NCI-H1436 (cell line): ENCODE measurements at regions not wholly inside any gene's neighbourhood (a gene's known extent, or its start where the extent isn't known, plus 50 kb on each side); places are given as distances from the start of the nearest gene placed in this dataset.

ENCODE experiments used
- DNase-seq: peaks from one replicate; lab custom pipeline; 2025; lab: John Stamatoyannopoulos, UW

- DNase-seq = no peak
These were observed 167.3 kb upstream of the GRIN2B start for GRCh38 chr12:14148489-14149270.

- DNase-seq = no peak
These were observed 172.4 kb upstream of the GRIN2B start for GRCh38 chr12:14153803-14154202.

DNA sequence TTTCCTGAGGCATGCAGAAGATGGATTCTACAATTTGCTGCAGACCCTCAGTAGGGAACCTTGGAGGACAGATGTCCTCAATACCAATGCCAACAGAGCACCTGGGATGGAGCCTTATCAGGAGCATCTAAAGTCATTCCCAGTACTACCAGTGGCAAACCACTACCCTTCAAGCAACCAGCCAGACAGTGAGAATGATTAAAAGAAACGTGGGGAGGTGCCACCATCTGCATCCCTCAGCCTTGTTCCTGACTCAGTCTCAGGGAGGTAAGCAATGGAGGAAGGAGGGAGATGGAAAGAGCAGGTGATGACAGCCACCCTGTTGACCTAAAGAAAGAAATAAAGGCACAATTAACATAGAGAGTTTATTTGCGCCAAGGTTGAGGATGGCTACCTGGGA, 175.2 kb upstream of the GRIN2B start:
- no peak for DNase-seq

GRCh38 chr12:14157088-14157747, 175.8 kb upstream of the GRIN2B start:
- DNase-seq = no peak

DNA sequence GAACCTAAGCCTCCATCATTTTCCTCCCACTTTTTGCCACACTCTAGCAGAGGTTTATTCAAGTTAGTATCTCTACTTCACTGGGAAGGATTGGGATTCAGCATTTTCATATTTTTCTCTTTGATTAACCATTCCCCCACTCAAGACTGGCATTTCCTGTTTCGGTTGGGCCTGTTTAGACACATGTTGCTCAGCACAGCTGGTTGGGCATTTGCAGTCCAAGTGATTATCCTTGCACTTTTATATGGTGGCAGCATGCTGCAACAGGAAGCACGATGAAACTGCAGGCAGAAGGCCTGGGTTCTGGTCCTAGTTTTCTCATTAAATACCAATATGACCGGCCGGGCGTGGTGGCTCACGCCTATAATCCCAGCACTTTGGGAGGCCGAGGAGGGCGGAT, 182.9 kb upstream of the GRIN2B start:
- DNase-seq = no peak

DNA sequence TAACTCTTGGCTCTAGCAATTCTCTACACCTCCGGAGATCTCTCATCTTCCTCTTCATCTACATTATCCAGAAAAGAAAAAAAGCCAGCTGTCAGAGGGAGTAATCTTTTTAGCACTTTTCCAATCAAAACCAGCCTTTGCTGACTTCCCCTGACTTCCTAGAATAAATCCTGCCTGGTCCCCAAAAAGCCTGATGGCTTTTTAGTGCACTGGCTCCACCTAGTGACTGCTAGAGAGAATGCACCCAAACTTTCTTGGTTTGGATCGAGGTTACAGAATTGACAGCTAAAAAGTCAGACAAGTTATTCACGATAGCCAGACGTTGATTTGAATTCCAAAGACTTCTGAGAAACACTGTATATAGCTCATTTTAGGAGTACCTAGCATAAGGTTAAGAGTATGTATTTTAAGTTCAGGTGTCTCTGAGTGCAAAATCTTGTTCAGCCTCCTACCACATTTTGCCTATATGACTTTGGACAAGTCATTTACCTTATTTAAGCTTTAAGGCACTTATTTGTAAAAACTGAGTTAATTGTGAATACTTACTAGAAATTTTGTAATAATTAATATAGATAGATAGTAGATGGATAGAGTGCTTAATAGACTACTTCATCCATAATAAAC, 185.7 kb upstream of the GRIN2B start:
- DNase-seq = peak; percentile 17

DNA sequence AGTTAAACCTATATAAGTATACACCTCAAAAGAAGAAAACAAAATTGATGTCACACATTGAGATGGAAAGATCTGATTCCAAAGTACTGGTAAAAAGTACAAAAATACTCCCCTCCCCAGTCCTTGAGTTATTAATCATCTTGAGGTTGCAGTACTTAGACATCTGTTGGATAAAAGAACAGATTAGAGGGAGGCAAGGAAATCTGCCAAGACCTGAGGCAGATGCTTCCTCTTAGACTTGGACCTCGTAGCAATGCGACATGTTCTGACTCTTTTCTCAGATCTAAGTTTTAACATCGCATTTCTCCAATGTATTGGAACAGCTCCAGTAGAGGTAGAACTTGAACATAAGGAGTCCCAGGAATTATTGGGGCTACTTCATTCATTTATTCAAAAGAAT, 187.9 kb upstream of the GRIN2B start:
- no peak for DNase-seq

- no peak for DNase-seq
These were observed 189.7 kb upstream of the GRIN2B start for GRCh38 chr12:14171106-14171505.

DNA sequence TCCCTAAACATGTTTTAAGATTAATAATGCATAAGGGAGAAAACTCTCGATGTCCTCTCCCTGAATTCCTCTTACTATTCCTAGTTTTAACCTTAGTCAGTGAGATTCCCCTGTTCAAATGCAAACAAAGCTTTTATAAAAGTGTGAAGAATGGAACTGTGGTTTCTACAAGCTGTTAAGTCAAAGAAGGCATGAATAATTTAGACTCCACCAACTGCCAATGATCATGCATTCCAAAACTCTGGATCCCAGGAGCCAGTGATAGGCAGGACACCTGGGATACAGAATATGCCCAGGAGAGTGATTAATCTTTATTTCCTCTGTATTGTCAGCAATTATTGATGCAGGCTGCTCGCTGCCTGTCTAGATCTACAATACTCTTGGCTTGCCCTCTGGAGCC, 190.3 kb upstream of the ATF7IP start:
- no peak for DNase-seq

- DNase-seq = peak; percentile 43
These were observed 179.9 kb upstream of the ATF7IP start for GRCh38 chr12:14185427-14186192.

DNA sequence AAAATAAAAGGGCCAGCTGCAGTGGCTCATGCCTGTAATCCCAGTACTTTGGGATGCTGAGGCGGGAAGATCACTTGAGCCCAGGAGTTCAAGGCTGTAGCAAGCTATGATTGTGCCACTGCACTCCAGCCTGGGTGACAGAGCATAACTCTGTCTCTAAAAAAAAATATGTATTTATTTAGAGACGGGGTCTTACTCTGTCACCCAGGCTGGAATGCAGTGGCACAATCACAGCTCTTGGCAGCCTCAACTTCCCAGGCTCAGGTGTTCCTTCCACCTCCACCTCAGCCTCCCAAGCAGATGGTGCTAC, 179.3 kb upstream of the ATF7IP start:
- DNase-seq = no peak

DNA sequence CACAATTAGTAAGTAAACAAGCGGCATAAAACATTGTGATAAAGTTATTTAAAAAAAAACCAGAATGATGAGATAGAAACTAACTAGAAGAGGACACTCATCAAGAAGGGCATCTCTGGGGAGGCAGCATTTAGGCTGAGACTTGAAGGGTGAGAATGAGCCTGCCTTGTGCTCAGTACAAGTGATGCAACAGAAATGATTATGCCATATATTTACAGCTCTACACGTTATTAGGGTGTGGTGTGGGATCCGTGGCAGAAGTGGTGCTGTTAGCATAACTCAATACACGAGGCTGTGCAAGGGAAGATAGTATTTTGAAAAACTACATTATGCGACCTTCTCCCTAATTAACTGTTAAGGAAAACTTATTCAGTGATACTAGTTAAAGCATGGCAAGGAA, 178.5 kb upstream of the ATF7IP start:
- no peak for DNase-seq

DNA sequence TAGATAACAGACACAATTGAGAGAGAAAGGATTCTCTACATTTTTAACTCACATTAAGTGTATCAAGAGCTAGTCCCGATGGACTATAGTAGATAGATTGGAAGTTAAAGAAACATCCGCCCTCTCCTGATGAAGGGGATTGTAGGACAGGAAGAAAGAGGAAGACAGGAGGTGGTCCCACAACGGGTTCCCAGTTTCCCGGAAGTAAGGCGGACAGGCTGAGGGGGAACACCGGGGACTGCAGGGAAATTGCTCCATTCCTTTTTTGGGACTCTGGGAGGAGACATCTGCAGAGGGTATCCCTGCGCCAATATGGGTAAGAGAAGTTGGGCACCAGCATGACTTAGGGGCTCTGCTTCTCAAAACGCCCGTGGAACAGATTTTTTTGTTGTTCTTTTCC, 177.5 kb upstream of the ATF7IP start:
- DNase-seq = no peak

DNA sequence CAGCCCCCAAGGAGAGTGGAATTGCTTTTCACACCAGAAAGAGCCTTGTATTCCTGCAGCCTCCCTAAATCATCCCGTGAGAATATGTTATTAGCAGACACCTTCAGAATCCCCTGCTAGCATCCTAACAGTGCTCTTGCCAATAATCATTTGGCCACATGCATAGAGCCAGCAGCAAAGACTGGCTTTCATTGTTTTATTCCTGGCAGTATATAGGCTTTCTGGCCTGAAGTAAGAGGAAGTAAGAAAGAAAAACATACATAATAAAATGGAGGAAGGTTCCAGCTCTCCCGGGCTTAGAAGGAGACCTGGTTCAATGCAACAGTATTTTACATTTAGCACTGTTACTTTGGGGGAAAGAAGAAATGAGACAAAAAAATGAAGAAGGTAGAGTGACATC, 176.7 kb upstream of the ATF7IP start:
- no peak for DNase-seq

DNA sequence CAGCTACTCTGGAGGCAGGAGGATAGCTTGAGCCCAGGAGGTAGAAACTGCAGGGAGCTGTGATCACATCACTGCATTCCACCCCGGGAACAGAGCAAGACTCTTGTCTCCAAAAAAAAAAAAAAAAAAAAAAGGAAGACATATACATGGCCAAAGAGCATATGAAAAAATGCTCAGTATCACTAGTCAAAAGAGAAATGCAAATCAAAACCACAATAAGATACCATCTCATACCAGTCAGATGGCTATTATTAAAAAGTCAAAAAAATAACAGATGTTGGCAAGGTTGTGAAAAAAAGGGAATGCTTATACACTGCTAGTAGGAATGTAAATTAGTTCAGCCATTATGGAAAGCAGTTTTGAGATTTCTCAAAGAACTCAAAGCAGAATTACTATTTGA, 174.8 kb upstream of the ATF7IP start:
- no peak for DNase-seq

DNA sequence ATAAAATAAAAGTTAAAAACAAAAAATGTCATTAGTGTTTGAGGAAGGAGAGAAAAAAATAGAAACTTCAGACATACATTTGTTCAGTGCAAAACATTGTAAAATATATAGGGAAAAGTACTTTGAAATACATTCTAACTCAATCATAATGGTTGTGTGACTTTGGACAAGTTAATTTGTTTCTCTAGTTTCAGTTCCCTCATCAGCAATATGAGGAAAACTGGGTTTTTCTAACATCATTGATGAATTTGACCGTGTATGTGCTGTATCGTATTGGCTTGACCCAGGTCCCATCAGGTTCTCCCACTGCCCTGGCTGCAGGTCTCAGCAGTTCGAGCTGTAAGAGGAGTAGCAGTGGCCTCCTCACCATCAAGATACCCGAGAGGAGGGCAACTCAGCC, 173.9 kb upstream of the ATF7IP start:
- no peak for DNase-seq

GRCh38 chr12:14193639-14194038, 171.8 kb upstream of the ATF7IP start:
- DNase-seq = no peak

DNA sequence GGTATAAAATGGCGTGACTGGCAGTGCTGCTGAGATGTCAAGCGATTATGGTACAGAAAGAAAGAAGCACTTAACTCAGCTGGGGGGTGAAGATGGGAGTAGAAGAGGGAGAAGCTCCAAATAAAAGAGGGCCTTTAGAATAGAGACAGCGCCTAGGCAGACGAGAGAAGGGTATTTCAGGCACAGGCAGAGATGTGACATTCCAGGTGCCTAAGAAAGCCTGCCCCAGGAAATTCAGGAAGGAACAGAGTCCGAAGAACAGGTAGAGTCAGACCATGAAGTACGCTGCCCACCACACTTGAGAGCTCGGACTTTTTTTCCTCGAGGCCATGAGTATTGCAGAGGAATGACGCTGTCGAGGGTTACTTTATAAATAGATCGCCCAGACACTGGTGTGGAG, 170.9 kb upstream of the ATF7IP start:
- no peak for DNase-seq

DNA sequence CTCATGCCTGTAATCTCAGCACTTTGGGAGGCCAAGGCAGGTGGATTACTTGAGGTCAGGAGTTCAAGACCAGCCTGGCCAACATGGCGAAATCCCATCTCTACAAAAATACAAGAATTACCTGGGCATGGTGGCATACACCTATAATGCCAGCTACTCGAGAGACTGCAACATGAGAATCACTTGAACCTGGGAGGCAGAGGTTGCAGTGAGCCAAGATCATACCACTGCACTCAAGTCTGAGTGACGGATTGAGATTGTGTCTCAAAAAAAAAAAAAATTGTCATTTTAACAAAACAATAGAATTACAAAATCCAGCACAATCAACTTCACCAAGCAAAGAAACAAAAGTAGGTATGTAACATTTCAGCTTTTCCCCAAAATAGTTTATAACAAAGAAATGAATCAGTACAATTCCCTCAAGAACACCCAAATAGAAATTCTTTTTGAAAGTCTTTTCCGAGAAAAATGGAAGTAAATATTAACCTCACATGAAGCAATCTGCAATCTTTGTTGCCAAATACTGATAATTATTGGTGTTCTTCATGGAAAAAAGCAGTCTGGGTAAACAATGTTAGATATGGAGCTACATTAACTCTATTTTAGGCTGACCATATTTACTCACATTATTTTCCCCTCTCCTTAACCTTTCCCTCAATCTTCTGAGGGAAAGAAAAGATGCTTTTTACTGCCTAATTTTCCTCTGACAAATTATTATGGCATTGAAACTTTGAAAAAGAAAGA, 165.9 kb upstream of the ATF7IP start:
- no peak for DNase-seq

GRCh38 chr12:14200598-14200997, 164.9 kb upstream of the ATF7IP start:
- DNase-seq = no peak

GRCh38 chr12:14201291-14201690, 164.2 kb upstream of the ATF7IP start:
- DNase-seq = no peak

DNA sequence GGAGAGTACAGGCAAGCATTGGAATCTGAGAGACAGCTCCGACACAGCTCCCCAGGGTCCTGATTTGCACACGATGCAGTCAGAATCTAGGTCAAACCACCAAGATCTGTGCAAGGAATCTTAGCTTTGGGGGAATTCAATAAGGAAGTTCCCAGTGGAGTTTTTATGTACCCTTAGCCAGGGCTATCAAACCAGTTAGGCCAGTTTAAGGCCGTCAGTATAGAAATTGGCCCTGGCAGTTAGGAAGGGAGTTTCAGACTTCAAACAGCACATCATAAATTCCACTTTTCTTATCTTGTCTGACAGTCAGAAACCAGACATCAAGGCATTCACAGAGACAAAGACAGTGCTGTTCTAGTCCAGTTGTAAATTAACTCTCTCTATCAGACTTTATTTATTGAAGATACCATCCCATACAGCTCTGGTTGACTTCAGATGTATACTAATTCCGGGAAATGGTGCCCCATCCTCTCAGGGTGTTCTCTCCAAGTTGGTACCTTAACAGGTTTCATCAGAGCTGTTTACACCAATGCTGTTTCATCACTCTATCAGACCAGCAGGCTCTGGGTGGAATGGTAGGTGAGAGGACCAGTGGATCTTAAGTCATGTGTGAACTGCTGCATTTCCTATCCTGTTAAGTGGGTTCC, 157.5 kb upstream of the ATF7IP start:
- no peak for DNase-seq
